ENCODE measurements at regions not wholly inside any gene's neighbourhood (a gene's known extent, or its start where the extent isn't known, plus 50 kb on each side); places are given as distances from the start of the nearest gene placed in this dataset.

DNA sequence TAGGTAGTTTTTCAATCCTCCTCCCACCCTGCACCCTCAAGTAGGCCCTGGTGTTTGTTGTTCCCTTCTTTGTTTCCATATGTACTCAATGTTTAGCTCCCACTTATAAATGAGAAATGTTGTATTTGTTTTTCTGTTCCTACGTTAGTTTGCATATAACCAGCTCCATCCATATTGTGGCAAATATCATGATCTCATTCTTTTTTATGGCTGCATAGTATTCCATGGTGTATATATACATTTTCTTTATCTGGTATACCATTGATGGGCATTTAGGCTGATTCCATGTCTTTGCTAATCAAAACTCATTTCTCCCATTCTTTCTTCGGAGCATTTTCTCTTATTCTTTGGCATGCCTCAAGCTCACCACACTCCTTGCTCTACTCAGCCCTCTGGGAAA is 789.6 kb upstream of the KCND2 start:
- H3K4me3 ChIP-seq (ENCODE audit: low read length): no peak overlapping the region
- TF ChIP-seq, protein P1, sequence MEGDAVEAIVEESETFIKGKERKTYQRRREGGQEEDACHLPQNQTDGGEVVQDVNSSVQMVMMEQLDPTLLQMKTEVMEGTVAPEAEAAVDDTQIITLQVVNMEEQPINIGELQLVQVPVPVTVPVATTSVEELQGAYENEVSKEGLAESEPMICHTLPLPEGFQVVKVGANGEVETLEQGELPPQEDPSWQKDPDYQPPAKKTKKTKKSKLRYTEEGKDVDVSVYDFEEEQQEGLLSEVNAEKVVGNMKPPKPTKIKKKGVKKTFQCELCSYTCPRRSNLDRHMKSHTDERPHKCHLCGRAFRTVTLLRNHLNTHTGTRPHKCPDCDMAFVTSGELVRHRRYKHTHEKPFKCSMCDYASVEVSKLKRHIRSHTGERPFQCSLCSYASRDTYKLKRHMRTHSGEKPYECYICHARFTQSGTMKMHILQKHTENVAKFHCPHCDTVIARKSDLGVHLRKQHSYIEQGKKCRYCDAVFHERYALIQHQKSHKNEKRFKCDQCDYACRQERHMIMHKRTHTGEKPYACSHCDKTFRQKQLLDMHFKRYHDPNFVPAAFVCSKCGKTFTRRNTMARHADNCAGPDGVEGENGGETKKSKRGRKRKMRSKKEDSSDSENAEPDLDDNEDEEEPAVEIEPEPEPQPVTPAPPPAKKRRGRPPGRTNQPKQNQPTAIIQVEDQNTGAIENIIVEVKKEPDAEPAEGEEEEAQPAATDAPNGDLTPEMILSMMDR (conservative IDR thresholded peaks at IDR 0.05; ENCODE audit: low read length): no peak
- DNase-seq (ENCODE audit: low read depth): no peak

DNA sequence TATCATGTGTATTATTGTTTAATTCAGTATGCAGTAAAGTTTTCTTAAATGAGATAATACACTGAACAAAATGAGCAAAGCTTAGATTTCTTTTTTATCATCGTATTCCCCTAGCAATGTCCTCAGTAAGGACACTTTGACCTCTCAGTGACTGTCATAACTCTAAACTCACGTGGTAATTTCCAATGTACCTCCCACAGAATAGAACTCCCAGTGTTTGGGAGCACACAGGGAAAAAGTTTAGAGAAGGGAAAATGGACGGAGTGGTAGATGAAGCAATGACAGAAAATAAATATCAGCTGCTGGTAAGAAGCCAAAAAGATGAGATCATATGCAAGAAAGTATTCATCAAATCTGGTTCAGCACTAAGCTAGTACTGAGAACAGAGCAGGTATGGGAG is 758.6 kb upstream of the KCND2 start:
- TF ChIP-seq, protein P1 (conservative IDR thresholded peaks at IDR 0.05; ENCODE audit: low read length): no peak
- H3K4me3 ChIP-seq (ENCODE audit: low read length): no peak overlapping the region
- no peak for DNase-seq (ENCODE audit: low read depth)

DNA sequence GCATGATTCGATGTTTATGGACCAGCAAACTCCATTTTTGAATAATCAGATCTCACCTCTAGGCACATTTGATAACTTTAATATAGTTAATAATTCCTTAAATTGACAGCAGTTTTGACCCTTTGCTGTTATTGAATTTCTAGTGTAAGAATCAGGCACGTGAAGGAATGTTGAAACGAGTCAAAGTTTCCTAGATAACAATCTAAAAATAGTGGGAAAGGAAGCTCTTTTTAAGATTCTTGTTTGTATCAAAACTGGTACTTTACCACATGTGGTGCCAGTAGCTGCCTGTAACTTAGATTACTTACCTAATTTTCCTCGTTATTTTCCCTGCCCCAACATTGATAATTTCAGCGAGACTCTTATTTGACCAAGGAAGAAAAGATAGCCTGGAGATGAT is 757.8 kb upstream of the KCND2 start:
- H3K4me3 ChIP-seq (ENCODE audit: low read length): no peak overlapping the region
- no peak for DNase-seq (ENCODE audit: low read depth)
- TF ChIP-seq, protein P1 (conservative IDR thresholded peaks at IDR 0.05; ENCODE audit: low read length): no peak

DNA sequence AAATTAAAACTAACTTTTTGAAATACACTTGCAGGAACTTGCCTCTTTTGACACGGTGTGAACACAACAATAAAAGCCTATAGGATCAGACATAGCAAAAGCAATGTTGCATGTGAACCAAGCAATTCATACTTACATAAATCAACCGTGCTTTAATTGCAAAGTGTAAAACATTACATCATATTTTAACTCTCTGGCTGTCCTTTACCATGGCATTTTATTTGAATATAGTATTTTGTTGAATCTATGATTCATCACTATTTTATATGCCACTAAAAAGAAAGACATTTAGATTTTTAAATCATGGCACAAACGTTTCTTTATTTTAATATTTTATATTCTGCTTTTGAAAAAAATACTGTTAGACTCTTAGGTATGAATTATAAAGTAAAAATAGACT is 757.0 kb upstream of the KCND2 start:
- TF ChIP-seq, protein P1 (conservative IDR thresholded peaks at IDR 0.05; ENCODE audit: low read length): no peak
- H3K4me3 ChIP-seq (ENCODE audit: low read length): no peak overlapping the region
- no peak for DNase-seq (ENCODE audit: low read depth)

DNA sequence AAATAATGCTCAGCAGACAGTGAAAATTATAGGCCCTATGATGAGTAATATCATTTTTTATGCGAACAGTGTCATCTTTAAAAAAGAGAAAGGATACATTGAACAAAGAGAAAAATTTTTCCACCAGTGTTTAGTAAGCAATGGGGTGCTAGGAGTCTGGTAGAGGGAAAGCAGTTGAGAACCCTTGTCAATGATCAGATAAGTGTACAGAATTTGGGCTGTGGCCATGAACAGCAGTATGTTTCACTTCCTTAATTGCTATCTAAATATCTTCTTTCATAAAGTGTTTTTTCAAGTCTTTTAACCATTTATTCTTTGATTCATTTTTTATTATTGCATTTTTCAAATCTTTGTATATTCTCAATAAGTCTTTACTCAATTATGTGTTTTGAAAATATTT is 750.7 kb upstream of the KCND2 start:
- no peak for DNase-seq (ENCODE audit: low read depth)
- TF ChIP-seq, protein P1 (conservative IDR thresholded peaks at IDR 0.05; ENCODE audit: low read length): no peak
- no peak overlapping the region for H3K4me3 ChIP-seq (ENCODE audit: low read length)

DNA sequence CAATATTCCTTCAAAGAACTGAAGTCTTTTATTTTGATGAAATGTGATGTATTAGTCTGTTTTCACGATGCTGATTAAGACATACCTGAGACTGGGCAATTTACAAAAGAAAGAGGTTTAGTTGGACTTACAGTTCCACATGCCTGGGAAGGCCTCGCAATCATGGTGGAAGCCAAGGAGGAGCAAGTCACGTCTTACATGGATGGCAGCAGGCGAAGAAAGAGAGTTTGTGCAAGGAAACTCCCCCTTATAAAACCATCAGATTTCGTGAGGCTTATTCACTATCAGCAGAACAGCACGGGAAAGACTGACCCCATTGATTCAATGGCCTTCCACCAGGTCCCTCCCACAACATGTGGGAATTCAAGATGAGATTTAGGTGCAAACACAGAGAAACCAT is 750.3 kb upstream of the KCND2 start:
- DNase-seq (ENCODE audit: low read depth): no peak
- TF ChIP-seq, protein P1 (conservative IDR thresholded peaks at IDR 0.05; ENCODE audit: low read length): no peak
- H3K4me3 ChIP-seq (ENCODE audit: low read length): no peak overlapping the region

DNA sequence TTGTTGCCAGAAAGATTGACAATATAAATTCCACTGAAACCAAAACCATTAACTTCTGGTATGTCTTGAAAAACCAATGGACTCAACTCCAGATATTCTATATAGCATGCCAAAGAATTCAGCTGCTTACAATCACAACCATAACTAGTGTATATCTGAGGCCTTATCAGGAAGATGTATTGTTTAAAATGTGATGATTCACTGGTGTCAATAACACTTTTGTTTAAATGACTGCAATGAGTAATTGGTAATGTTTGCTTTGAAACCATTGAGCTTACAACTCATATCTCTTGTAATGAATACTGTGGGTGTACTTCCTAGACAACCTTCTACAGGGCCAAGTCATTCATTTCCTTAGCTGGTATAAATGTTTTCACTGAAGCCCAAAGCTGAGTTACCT is 727.9 kb upstream of the KCND2 start:
- TF ChIP-seq, protein P1 (conservative IDR thresholded peaks at IDR 0.05; ENCODE audit: low read length): no peak
- DNase-seq (ENCODE audit: low read depth): no peak

More for the DNA sequence above, 727.9 kb upstream of the KCND2 start:
- H3K4me3 ChIP-seq (ENCODE audit: low read length): no peak overlapping the region
